ENCODE measurements at regions not wholly inside any gene's neighbourhood (a gene's known extent, or its start where the extent isn't known, plus 50 kb on each side); places are given as distances from the start of the nearest gene placed in this dataset.
A peak's percentile ranks its signal among the peaks of the same experiment; 100 is the strongest.
"Not testable (repeated sequence)": the region's sequence is repeated elsewhere in the genome, so short reads cannot be mapped to it uniquely, and the experiment has no call there.

GRCh38 chrY:7877458-7877857 is 965.9 kb upstream of the AMELY start:
- DNase-seq (ENCODE audit: low spot score) = no peak

DNA sequence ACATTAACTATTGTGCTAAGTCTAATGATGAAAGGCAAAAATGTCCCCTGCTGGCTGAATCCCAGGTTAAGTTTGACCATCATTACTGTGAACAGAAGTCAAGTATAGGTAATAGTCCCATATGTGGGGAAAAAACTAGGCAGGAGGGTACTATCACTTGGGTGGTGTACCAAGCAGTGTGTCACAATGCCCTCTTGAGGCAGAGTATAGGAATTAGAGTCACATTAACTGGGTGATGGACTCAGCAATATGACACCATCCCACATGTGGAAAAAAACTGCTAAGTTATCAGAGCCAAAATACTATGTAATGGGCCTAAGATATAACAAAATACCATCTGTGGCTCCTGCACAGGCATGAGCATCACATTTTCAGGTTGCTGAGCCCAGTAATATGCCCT is 962.5 kb upstream of the AMELY start:
- DNase-seq (ENCODE audit: low spot score) = peak; percentile 50

DNA sequence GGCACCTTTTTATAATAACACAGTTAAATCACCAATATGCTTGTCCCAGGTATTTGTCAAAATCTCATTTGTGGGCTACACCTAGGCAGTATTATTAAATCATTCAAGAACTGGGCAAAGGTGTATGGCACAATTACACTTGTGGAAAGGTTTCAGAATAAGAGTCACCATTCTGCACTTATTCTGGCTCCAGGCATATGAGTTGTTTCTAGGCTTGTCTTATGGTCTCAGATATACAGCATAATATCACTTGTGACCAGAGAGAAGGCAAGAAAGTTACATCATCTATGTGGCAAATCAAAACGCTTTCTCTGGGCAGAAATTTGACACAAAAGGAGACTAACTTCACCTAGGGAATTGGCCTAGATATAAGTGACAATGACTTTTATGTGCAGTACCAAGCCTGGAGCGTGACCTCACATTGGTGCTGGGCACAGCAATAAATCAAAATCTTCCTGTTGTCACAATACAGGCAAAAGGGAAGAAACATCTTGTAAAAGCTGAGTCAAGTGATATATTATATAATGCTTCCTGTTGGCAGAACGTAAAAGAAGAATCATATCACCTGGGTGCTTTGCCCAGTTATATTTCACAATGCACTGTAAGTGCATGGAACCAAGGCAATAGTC is 959.9 kb upstream of the AMELY start:
- DNase-seq (ENCODE audit: low spot score) = no peak

DNA sequence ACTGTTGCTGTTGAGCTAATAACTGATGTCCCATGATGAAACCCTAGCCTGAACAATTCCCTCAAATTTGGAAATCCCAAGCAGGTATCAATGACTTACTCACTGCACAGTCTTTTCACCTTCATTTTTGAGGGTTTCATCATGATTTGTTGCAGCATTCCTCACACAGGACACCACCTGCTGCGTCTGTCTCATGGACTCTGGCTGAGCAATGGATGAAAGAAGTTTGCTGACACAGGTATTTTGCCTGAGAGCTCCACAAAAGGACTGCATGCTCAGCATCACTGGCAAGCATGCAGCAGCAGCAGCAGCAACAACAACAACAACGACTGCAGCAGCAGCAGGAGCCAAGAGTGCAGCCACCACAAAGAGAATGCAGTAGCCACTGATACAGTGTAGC is 955.4 kb upstream of the AMELY start:
- DNase-seq (ENCODE audit: low spot score) = no peak

DNA sequence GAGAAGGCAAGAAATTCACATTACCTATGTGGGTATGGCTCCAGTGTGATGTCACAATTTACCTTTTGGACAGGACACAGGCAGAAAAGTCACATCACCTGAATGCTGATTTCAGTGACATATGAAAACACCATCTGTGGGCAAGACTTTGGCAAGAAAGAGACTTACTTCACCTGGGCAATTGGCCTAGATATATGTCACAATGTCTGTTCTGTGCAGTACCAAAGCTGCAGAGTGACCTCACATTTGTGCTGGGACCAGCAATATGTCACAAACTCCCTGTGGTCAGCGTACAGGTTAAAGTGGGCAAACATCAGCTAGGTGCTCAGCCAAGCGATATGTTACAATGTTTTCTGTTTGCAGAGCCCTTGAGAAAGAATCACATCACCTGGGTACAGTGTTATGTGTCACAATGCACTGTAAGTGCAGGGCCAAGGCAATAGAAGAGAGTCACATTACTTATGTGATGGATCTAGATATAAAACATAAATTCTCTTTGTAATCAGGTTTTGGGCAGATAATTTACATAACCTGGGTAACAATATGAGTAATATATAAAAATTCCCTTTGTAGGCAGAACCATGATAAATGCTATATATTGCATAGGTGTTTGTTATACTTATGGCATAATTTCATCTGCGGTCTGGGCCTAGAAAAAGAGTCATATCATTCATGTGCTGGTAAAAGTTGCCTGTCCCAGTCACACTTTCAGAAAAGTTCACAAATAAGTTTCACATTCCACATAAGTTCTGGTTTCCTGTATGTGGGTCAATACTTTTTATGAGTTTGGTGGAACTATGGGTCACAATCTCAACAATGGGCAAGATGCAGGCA is 949.4 kb upstream of the AMELY start:
- DNase-seq (ENCODE audit: low spot score) = peak; percentile 57

GRCh38 chrY:7850191-7850590 is 938.6 kb upstream of the AMELY start:
- DNase-seq (ENCODE audit: low spot score) = no peak

GRCh38 chrY:7845776-7846175 is 934.2 kb upstream of the AMELY start:
- DNase-seq (ENCODE audit: low spot score) = no peak

GRCh38 chrY:7837046-7837445 is 925.5 kb upstream of the AMELY start:
- DNase-seq (ENCODE audit: low spot score) = peak; percentile 71

GRCh38 chrY:7836366-7836765 is 924.8 kb upstream of the AMELY start:
- peak; percentile 5 for DNase-seq (ENCODE audit: low spot score)

- no peak for DNase-seq (ENCODE audit: low spot score)
These were observed 923.9 kb upstream of the AMELY start for GRCh38 chrY:7835416-7835815.

DNA sequence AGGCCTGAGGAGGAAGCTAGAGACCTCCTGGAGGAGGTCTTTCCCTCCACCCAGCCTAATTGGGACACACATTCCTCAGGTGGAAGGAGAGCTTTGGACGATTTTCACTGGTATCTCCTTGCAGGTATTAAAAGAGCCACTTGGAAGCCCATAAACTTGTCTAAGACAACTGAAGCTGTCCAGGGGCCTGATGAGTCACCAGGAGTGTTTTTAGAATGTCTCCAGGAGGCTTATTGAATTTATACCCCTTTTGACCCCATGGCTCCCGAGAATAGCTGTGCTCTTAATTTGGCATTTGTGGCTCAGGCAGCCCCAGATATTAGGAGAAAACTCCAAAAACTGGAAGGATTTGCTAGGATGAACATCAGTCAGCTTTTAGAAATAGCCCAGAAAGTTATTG is 922.7 kb upstream of the AMELY start:
- DNase-seq (ENCODE audit: low spot score) = no peak

DNA sequence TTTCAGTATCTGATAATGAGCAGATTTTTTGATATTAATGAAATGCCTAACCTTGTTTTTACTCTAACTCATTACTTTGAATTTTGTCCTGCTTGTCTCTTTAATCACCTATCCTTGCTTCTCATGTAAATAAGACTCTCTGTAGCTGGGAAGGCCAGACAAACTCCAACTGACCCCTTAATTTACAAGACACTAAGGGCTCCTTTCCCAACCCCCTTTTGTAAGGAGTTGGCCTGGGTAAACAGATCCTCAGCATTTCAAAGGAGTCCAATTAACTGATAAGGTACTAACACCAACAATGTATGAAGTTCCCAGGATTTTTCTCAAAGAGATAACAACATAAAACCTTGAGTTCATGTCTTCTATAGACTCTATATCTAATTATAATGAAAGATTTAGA is 919.3 kb upstream of the AMELY start:
- not testable (repeated sequence) for DNase-seq (ENCODE audit: low spot score)

DNA sequence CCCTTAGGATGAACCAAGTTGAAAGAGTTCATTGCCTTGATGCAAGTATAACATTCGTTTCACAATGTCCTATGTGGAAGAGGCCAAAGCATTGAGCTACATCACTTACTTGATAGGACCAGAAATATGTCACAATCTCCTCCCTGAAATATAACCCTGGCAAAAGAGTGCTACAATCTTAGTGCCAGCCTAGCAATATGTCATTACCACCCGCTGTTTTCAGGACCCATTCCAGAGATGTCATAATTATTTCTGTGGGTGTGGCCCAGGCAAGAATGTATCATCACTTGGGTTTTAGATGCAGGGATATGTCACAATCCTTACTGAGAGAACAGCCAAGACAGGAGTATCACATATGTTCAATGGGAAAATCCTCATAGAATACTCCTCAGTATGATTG is 915.0 kb upstream of the AMELY start:
- DNase-seq (ENCODE audit: low spot score) = peak; percentile 10

- peak; percentile 63 for DNase-seq (ENCODE audit: low spot score)
These were observed 914.3 kb upstream of the AMELY start for GRCh38 chrY:7825874-7826273.

DNA sequence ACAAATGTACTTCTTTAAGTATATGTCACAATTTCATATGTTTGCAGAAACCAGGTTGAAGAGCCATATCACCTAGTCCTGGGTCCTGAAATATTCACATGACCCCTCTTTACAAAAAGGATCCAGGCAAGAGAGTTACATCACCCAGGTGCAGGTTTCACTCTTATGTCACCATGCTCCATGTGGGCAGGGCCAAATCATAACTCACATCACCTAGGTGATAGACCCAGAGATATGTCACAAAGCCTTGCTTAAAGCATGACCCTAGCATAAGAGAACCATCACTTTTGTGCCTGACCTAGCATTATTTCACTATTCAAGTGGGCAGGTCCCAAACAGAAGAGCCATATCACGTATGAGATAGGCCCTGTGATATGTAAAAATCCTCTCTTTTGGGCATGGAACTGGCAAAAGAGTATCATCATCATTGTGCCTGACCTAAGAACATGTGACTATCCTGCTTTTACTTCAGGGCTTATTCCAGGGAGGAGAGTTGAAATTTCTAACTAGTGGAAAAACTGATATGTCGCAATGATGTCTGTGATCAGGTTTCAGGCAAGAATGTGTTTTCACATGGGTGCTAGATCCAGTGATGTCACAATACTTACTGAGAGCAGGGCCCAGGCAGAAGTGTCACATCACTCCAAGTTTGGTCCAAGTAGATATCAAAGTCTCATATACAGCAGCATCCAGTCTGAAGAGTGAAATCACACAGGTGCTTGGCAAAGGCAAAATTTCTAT is 909.9 kb upstream of the AMELY start:
- DNase-seq (ENCODE audit: low spot score) = no peak

- peak; percentile 25 for DNase-seq (ENCODE audit: low spot score)
These were observed 907.4 kb upstream of the AMELY start for GRCh38 chrY:7818924-7819323.

GRCh38 chrY:7816567-7816966 is 905.0 kb upstream of the AMELY start:
- DNase-seq (ENCODE audit: low spot score) = no peak

DNA sequence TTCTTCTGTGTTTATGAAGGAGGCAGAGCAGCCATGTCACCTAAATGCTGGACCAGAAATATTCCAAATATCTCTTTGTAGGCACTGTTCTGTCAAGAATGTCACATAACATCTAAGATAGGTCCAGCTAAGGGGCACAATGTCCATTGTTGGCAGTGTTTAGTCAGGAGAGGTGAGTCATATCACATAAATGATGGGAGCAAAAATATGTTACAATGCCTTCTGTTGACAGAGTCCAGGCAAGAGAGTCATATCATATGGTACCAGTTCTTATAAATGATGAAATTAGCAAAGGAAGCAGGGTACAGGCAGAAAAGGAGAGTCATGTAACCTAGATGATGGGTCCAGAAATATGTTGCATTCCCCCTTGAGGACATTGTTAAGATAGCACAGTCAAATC is 904.4 kb upstream of the AMELY start:
- no peak for DNase-seq (ENCODE audit: low spot score)

GRCh38 chrY:7815285-7815684 is 903.7 kb upstream of the AMELY start:
- DNase-seq (ENCODE audit: low spot score) = no peak

- no peak for DNase-seq (ENCODE audit: low spot score)
These were observed 902.8 kb upstream of the AMELY start for GRCh38 chrY:7814361-7814760.

DNA sequence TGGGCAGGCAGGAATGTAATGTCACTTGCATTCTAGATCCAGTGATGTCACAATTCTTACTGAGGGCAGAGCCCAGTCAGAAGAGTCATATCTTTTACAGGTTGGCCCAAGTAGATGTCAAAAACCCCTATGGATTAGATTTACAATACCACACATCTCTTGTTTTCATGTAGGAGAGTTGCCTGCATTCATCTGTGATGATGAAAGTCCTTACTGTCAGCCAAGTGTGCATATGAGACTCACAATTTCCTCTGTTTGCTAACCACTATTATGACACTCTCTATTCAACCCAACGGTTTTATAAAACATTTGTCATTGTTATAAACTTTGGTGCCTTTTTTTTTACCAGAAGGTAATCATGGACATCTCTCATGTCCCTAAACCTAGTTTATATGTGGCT is 898.8 kb upstream of the AMELY start:
- no peak for DNase-seq (ENCODE audit: low spot score)

GRCh38 chrY:7807516-7807870 is 895.9 kb upstream of the AMELY start:
- no peak for DNase-seq (ENCODE audit: low spot score)
